Left ventricle myocardium superior (tissue), 1 donor: ENCODE measurements at regions not wholly inside any gene's neighbourhood (a gene's known extent, or its start where the extent isn't known, plus 50 kb on each side); places are given as distances from the start of the nearest gene placed in this dataset.
"Not testable (repeated sequence)": the region's sequence is repeated elsewhere in the genome, so short reads cannot be mapped to it uniquely, and the experiment has no call there.

ENCODE experiments used
- ATAC-seq: fragments of 200-7000 bp; cut with Tn5 transposase; one replicate; pipeline ENCODE4 v1.9.1; 2020; ENCODE audit warnings: mild to moderate bottlenecking, moderate library complexity
- DNase-seq: peaks from one replicate; pipeline ENCODE4 v3.0.0-alpha.2; 2020
- intact Hi-C: fragments of 100-400 bp; cut with micrococcal nuclease; formaldehyde crosslinking; loops from one replicate; pipeline ENCODE4 v1.11.0; 2022
- donor health status: DM: no; HTN: yes; CAD: no; lungs with severe emphysema.

DNA sequence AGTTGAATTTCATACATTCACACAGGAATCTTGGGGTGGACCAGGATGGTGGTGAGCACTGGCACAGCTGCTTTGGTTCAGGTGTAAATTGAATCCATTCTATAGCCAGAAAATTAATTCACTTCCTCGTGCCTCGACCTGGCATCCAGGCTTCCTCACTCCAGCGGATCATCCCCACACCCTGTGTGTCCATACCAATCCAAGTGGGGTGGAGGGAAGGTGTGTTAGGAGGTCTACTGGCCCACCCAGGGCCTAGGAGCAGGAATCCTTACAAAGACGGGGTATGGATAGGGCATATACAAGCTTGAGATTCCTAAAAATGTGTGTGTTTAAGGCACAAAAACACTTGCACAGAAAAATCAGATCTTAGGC lies 81.8 kb upstream of the SLC24A3 start:
- ATAC-seq = no peak
- intact Hi-C loops = no loop called here
- DNase-seq = no peak

DNA sequence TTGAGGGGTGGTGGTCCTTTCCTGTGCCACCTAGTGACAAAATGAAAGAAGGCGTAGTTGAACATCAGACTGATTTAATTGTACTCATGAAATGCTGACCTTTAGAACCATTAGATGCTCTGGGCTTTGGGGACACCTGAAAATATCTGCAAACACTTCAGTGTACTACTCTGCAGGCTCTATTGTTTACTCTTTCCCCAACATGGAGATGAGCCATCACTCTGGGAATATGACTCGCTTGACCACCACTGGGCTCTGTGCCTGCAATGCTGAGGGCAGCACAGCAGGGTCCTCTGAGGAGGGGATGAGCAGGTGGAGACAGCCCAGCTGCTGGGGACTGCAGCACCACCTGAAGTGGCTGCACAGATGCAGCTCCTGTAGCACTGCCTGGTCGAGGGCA lies 74.8 kb upstream of the SLC24A3 start:
- intact Hi-C loops = no loop called here
- no peak for ATAC-seq
- DNase-seq = no peak

DNA sequence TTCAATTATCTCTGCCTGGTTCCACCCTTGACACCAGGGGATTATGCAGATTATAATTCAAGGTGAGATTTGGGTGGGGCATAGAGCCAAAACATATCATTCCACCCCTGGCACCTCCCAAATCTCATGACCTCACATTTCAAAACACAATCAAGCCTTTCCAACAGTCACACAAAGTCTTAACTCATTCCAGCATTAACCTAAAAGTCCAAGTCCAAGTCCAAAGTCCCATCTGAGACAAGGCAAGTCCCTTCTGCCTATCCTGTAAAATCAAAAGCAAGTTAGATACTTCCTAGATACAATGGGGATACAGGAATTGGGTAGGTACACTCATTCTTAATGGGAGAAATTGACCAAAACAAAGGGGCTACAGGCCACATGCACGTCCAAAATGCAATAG lies 73.7 kb upstream of the SLC24A3 start:
- intact Hi-C loops = no loop called here
- ATAC-seq (no peak), DNase-seq (no peak)

DNA sequence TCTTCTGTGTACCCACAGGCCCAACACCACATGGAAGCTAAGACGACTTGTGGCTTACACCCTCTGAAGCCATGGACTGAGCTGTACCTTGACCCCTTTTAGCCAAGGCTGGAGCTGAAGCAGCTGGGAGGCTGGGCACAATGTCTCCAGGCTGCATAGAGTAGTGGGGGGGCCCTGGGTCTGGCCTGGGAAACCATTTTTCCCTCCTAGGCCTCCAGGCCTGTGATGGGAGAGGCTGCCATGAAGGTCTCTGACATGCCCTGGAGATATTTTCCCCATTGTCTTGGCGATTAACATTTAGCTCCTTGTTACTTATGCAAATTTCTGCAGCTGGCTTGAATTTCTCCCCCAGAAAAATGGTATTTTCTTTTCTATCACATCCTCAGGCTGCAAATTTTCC lies 72.9 kb upstream of the SLC24A3 start:
- DNase-seq, intact Hi-C loops, ATAC-seq: not testable (repeated sequence)

DNA sequence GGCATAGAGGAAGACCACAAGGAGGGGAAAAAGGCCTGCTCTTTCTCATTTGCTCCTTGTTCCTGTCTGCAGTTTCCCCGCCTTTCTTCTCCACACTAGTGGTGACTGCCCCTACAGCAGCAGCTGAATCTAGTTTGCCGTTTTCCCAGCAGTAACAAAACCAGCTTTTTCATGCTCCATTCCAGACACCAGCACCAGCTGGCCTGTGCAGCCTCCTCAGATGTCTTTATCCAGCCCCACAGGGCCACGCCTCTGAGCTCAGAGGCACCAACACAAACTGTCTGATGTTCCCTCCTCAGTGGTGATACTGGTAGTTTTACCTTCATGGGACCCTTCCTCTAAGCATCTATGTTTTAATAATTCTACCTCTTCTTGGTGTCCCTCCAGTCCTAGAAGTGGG lies 70.4 kb upstream of the SLC24A3 start:
- DNase-seq (no peak), ATAC-seq (no peak)
- intact Hi-C loops = no loop called here

DNA sequence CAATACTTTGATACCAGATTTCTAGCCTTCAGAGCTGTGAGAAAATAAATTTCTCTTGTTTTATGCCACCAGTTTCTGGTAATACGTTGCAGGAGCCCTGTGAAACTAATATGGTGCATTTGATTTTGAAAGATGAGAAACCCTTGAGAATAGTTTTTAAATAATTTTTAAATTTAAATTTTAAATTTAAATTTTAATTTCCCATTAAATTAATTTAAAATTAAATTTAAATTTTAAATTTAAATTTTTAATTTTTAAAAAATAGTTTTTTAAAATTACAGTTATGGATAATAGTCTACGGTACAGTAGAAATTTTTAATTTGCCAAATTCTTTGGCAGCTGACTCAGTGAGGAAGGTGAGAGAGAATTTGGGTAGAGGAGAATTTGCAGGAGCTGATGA lies 68.6 kb upstream of the SLC24A3 start:
- no peak for ATAC-seq
- DNase-seq = no peak
- intact Hi-C loops = no loop called here

DNA sequence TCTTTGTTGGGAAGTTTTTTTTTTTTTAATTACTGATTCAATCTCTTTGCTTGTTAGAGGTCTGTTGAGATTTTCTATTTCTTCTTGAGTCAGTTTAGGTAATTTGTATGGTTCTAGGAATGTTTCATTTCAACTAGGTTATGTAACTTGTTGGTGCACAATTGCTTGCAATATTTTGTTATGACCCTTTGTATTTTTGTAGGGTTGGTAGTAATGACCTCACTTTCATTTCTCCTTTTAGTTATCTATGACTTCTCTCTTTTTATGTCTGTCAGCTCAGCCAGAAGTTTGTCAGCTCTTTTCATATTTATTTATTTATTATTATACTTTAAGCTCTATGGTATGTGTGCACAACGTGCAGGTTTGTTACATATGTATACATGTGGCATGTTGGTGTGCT lies 51.1 kb upstream of the SLC24A3 start:
- intact Hi-C loops = no loop called here
- no peak for DNase-seq
- no peak for ATAC-seq
